ENCODE measurements at regions not wholly inside any gene's neighbourhood (a gene's known extent, or its start where the extent isn't known, plus 50 kb on each side); places are given as distances from the start of the nearest gene placed in this dataset.

- H3K4me1 Mint-ChIP-seq, result no peaks in the 10 kb centered on the region
- H3K27me3 Mint-ChIP-seq, result peaks cover 8% of the 10 kb centered on the region
- H3K36me3 Mint-ChIP-seq, result no peaks in the 10 kb centered on the region
- no peak overlapping the region for H3K4me3 Mint-ChIP-seq
- H3K9me3 Mint-ChIP-seq, result no peaks in the 10 kb centered on the region
- no peak overlapping the region for H3K27ac Mint-ChIP-seq
Measured at GRCh38 chr5:74103131-74104023, 477.4 kb downstream of the ARHGEF28 start.

GRCh38 chr5:74100268-74100665 lies 474.3 kb downstream of the ARHGEF28 start:
- no peaks in the 10 kb centered on the region for H3K36me3 Mint-ChIP-seq
- H3K4me1 Mint-ChIP-seq, result no peaks in the 10 kb centered on the region
- peaks cover 6% of the 10 kb centered on the region for H3K27me3 Mint-ChIP-seq
- no peaks in the 10 kb centered on the region for H3K9me3 Mint-ChIP-seq
- no peak overlapping the region for H3K4me3 Mint-ChIP-seq
- no peak overlapping the region for H3K27ac Mint-ChIP-seq

GRCh38 chr5:74099538-74100267 lies 473.7 kb downstream of the ARHGEF28 start:
- Mint-ChIP-seq H3K36me3 (no peaks in the 10 kb centered on the region), H3K27ac (no peak overlapping the region), H3K4me3 (no peak overlapping the region), H3K4me1 (no peaks in the 10 kb centered on the region), H3K27me3 (peaks cover 8% of the 10 kb centered on the region), H3K9me3 (no peaks in the 10 kb centered on the region)

GRCh38 chr5:74098941-74099340 lies 472.9 kb downstream of the ARHGEF28 start:
- Mint-ChIP-seq H3K36me3 (no peaks in the 10 kb centered on the region), H3K4me1 (no peaks in the 10 kb centered on the region), H3K9me3 (no peaks in the 10 kb centered on the region), H3K27ac (no peak overlapping the region), H3K4me3 (no peak overlapping the region), H3K27me3 (peaks cover 8% of the 10 kb centered on the region)

GRCh38 chr5:74098456-74098855 lies 472.5 kb downstream of the ARHGEF28 start:
- Mint-ChIP-seq H3K4me3 (no peak overlapping the region), H3K9me3 (no peaks in the 10 kb centered on the region), H3K4me1 (no peaks in the 10 kb centered on the region), H3K27me3 (peaks cover 6% of the 10 kb centered on the region), H3K36me3 (no peaks in the 10 kb centered on the region), H3K27ac (no peak overlapping the region)

- no peak overlapping the region for H3K4me3 Mint-ChIP-seq
- no peaks in the 10 kb centered on the region for H3K36me3 Mint-ChIP-seq
- H3K27ac Mint-ChIP-seq, result no peak overlapping the region
Measured at GRCh38 chr5:74096325-74096724, 470.3 kb downstream of the ARHGEF28 start.

GRCh38 chr5:74095871-74096270 lies 469.9 kb downstream of the ARHGEF28 start:
- Mint-ChIP-seq H3K27me3 (peaks cover 7% of the 10 kb centered on the region), H3K4me3 (no peak overlapping the region), H3K27ac (no peak overlapping the region), H3K36me3 (no peaks in the 10 kb centered on the region), H3K9me3 (no peaks in the 10 kb centered on the region), H3K4me1 (no peaks in the 10 kb centered on the region)

More at GRCh38 chr5:74096325-74096724, 470.3 kb downstream of the ARHGEF28 start:
- Mint-ChIP-seq H3K27me3 (peaks cover 9% of the 10 kb centered on the region), H3K4me1 (no peaks in the 10 kb centered on the region), H3K9me3 (no peaks in the 10 kb centered on the region)

GRCh38 chr5:74094782-74095108 lies 468.7 kb downstream of the ARHGEF28 start:
- Mint-ChIP-seq H3K27me3 (peaks cover 6% of the 10 kb centered on the region), H3K27ac (no peak overlapping the region), H3K36me3 (no peaks in the 10 kb centered on the region), H3K4me1 (no peaks in the 10 kb centered on the region), H3K4me3 (no peak overlapping the region), H3K9me3 (no peaks in the 10 kb centered on the region)

GRCh38 chr5:74094096-74094781 lies 468.2 kb downstream of the ARHGEF28 start:
- Mint-ChIP-seq H3K27me3 (peaks cover 6% of the 10 kb centered on the region), H3K4me1 (no peaks in the 10 kb centered on the region), H3K36me3 (no peaks in the 10 kb centered on the region), H3K9me3 (no peaks in the 10 kb centered on the region), H3K27ac (no peak overlapping the region), H3K4me3 (no peak overlapping the region)

- peaks cover 6% of the 10 kb centered on the region for H3K27me3 Mint-ChIP-seq
- no peak overlapping the region for H3K4me3 Mint-ChIP-seq
- H3K4me1 Mint-ChIP-seq, result no peaks in the 10 kb centered on the region
- H3K36me3 Mint-ChIP-seq, result no peaks in the 10 kb centered on the region
- no peaks in the 10 kb centered on the region for H3K9me3 Mint-ChIP-seq
- no peak overlapping the region for H3K27ac Mint-ChIP-seq
Measured at GRCh38 chr5:74093561-74093960, 467.6 kb downstream of the ARHGEF28 start.

GRCh38 chr5:74092766-74093165 lies 466.8 kb downstream of the ARHGEF28 start:
- no peaks in the 10 kb centered on the region for H3K4me1 Mint-ChIP-seq
- H3K36me3 Mint-ChIP-seq, result no peaks in the 10 kb centered on the region
- H3K27me3 Mint-ChIP-seq, result peaks cover 6% of the 10 kb centered on the region
- H3K27ac Mint-ChIP-seq, result no peak overlapping the region
- no peak overlapping the region for H3K4me3 Mint-ChIP-seq
- no peaks in the 10 kb centered on the region for H3K9me3 Mint-ChIP-seq

- Mint-ChIP-seq H3K4me1 (no peaks in the 10 kb centered on the region), H3K4me3 (no peak overlapping the region), H3K9me3 (no peaks in the 10 kb centered on the region), H3K27me3 (peaks cover 5% of the 10 kb centered on the region), H3K36me3 (no peaks in the 10 kb centered on the region), H3K27ac (no peak overlapping the region)
Measured at GRCh38 chr5:74085782-74086181, 459.8 kb downstream of the ARHGEF28 start.

- H3K27ac Mint-ChIP-seq, result no peak overlapping the region
Measured at GRCh38 chr5:74085186-74085585, 459.2 kb downstream of the ARHGEF28 start.

GRCh38 chr5:74083096-74083791 lies 457.2 kb downstream of the ARHGEF28 start:
- H3K27ac Mint-ChIP-seq, result no peak overlapping the region

More at GRCh38 chr5:74085186-74085585, 459.2 kb downstream of the ARHGEF28 start:
- Mint-ChIP-seq H3K36me3 (no peaks in the 10 kb centered on the region), H3K27me3 (peaks cover 5% of the 10 kb centered on the region), H3K9me3 (no peaks in the 10 kb centered on the region), H3K4me3 (no peak overlapping the region), H3K4me1 (no peaks in the 10 kb centered on the region)

GRCh38 chr5:74082512-74083055 lies 456.6 kb downstream of the ARHGEF28 start:
- H3K27ac Mint-ChIP-seq, result no peak overlapping the region
- no peaks in the 10 kb centered on the region for H3K4me1 Mint-ChIP-seq
- peaks cover 5% of the 10 kb centered on the region for H3K27me3 Mint-ChIP-seq
- no peaks in the 10 kb centered on the region for H3K36me3 Mint-ChIP-seq
- H3K4me3 Mint-ChIP-seq, result no peak overlapping the region
- H3K9me3 Mint-ChIP-seq, result no peaks in the 10 kb centered on the region

More at GRCh38 chr5:74083096-74083791, 457.2 kb downstream of the ARHGEF28 start:
- Mint-ChIP-seq H3K9me3 (no peaks in the 10 kb centered on the region), H3K27me3 (peaks cover 5% of the 10 kb centered on the region), H3K4me1 (no peaks in the 10 kb centered on the region), H3K4me3 (no peak overlapping the region), H3K36me3 (no peaks in the 10 kb centered on the region)
